ENCODE measurements at regions not wholly inside any gene's neighbourhood (a gene's known extent, or its start where the extent isn't known, plus 50 kb on each side); places are given as distances from the start of the nearest gene placed in this dataset.

GRCh38 chr5:154588091-154588774 lies 110.2 kb upstream of the HAND1 start:
- POLR2A ChIA-PET, result no interaction called here
- no peak overlapping the region for H3K27ac ChIP-seq (ENCODE audit: extremely low read length, insufficient read depth, low read length)
- no peak for TF ChIP-seq ZNF841 (CRISPR knock-in tag; IDR thresholded peaks at IDR 0.05; ENCODE audit: borderline replicate concordance)
- TF ChIP-seq PRPF4 (IDR thresholded peaks at IDR 0.05; ENCODE audit: low read depth, low read length, poor library complexity, severe bottlenecking), result no peak
- TF ChIP-seq, protein P1, sequence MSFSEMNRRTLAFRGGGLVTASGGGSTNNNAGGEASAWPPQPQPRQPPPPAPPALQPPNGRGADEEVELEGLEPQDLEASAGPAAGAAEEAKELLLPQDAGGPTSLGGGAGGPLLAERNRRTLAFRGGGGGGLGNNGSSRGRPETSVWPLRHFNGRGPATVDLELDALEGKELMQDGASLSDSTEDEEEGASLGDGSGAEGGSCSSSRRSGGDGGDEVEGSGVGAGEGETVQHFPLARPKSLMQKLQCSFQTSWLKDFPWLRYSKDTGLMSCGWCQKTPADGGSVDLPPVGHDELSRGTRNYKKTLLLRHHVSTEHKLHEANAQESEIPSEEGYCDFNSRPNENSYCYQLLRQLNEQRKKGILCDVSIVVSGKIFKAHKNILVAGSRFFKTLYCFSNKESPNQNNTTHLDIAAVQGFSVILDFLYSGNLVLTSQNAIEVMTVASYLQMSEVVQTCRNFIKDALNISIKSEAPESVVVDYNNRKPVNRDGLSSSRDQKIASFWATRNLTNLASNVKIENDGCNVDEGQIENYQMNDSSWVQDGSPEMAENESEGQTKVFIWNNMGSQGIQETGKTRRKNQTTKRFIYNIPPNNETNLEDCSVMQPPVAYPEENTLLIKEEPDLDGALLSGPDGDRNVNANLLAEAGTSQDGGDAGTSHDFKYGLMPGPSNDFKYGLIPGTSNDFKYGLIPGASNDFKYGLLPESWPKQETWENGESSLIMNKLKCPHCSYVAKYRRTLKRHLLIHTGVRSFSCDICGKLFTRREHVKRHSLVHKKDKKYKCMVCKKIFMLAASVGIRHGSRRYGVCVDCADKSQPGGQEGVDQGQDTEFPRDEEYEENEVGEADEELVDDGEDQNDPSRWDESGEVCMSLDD (CRISPR knock-in tag; IDR thresholded peaks at IDR 0.05; ENCODE audit: borderline replicate concordance), result no peak
- TF ChIP-seq ZBTB20 (CRISPR knock-in tag; IDR thresholded peaks at IDR 0.05; ENCODE audit: borderline replicate concordance, low read depth), result no peak
- no peak for TF ChIP-seq ZNF468 (CRISPR knock-in tag; IDR thresholded peaks at IDR 0.05)
- no peak for TF ChIP-seq ZNF530 (CRISPR knock-in tag; IDR thresholded peaks at IDR 0.05; ENCODE audit: low read depth)
- TF ChIP-seq ZFY (CRISPR knock-in tag; IDR thresholded peaks at IDR 0.05), result no peak
- no peak for TF ChIP-seq AGO2 (optimal IDR thresholded peaks at IDR 0.05; ENCODE audit: low read depth, low read length)
- TF ChIP-seq ZNF274 (CRISPR knock-in tag; IDR thresholded peaks at IDR 0.05), result no peak
- no peak for TF ChIP-seq TARDBP (CRISPR knock-in tag; IDR thresholded peaks at IDR 0.05)
- TF ChIP-seq ATM (IDR thresholded peaks at IDR 0.05; ENCODE audit: borderline replicate concordance), result no peak
- TF ChIP-seq NFRKB (IDR thresholded peaks at IDR 0.05), result no peak

More at GRCh38 chr5:154588091-154588774, 110.2 kb upstream of the HAND1 start:
- no TSS peak for BruUV-seq (replicated peaks)
- no peak overlapping the region for H3K4me2 ChIP-seq (ENCODE audit: low read depth, low read length)
- no peaks in the 10 kb centered on the region for H3K79me2 ChIP-seq (ENCODE audit: insufficient read depth, low read length)
- H4K20me1 ChIP-seq (ENCODE audit: insufficient read depth, low read length), result no peaks in the 10 kb centered on the region
- no peak overlapping the region for H3K9ac ChIP-seq (ENCODE audit: insufficient read depth, low read depth, low read length)
- WGBS (ENCODE audit: low lambda C conversion rate), result 36% methylated on average over 13 of the region's 13 CpGs
- H3K36me3 ChIP-seq (replicated peaks in 1 of 2; ENCODE audit: control insufficient read depth in 1 of 2, insufficient read depth in 2 of 2, low read length in 2 of 2), result no peaks in the 10 kb centered on the region
- no peaks in the 10 kb centered on the region for H3K9me3 ChIP-seq (ENCODE audit: low read length)
- intact Hi-C loops (cut with micrococcal nuclease; ENCODE audit: unreplicated experiment) (no loop called here), in situ Hi-C loops (cut with HindIII; ENCODE audit: extremely low pct_ligation_motif_present, low pct_unique_long_range_greater_than_20kb) (no loop called here)
- no peak for DNase-seq (ENCODE audit: low spot score)
- peaks cover 16% of the 10 kb centered on the region for H3K4me1 ChIP-seq (ENCODE audit: insufficient read depth, low read length)
- H2AFZ ChIP-seq (ENCODE audit: low read length), result no peak overlapping the region
- CTCF ChIA-PET (ENCODE audit: low intra/inter-chr PET ratio, low total read pairs), result no interaction called here
- no peak overlapping the region for H3K4me3 ChIP-seq (replicated peaks in 1 of 3; ENCODE audit: insufficient read depth in 1 of 3, low read depth in 2 of 3, low read length in 3 of 3)
- H3K27me3 ChIP-seq (ENCODE audit: control insufficient read depth in 1 of 2, insufficient read depth in 2 of 2, low read length in 2 of 2), result peaks cover 3 to 22% of the 10 kb centered on the region in 2 experiments; a peak in 3 of 5 replicates
- FAIRE-seq, result no peak
- ATAC-seq, result no peak
